ENCODE measurements at regions not wholly inside any gene's neighbourhood (a gene's known extent, or its start where the extent isn't known, plus 50 kb on each side); places are given as distances from the start of the nearest gene placed in this dataset.
A peak's percentile ranks its signal among the peaks of the same experiment; 100 is the strongest.

DNA sequence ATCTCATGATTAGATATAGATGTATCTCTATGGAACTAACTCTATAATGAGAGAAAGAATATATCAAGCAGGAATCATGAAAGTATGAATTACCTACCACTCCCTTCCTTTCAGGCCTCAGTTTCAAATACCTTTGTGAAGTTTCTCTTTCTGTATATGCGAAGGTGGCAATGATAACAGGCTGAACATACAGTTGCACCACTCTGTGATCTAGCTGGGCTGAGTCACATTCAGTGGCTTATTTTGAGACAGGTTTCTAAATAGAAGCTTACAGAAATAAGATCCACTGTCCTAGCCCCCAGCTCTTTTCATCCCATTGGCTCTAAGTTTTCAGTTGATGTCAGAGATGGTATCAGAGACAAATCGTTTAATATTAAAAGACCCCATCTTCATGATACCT lies 662.0 kb downstream of the SLITRK1 start:
- no peak for DNase-seq

DNA sequence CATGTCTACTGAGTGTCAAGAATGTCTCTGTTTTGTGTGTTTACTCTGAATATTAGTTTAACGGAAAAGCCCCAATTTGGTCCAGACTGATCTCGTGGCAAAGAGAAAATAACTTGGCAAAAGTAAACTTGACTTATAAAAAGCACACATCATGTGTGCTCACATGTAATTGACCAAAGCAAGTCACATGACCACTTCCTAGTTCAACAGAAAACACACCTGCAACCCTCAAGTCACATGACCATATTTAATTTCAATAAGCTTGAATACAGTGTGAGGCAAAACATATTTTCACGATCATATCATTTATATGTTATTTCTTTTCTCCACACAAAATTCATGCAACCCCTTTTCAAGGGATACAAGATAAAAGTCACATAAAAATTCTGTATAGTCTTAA lies 662.4 kb downstream of the SLITRK1 start:
- no peak for DNase-seq

DNA sequence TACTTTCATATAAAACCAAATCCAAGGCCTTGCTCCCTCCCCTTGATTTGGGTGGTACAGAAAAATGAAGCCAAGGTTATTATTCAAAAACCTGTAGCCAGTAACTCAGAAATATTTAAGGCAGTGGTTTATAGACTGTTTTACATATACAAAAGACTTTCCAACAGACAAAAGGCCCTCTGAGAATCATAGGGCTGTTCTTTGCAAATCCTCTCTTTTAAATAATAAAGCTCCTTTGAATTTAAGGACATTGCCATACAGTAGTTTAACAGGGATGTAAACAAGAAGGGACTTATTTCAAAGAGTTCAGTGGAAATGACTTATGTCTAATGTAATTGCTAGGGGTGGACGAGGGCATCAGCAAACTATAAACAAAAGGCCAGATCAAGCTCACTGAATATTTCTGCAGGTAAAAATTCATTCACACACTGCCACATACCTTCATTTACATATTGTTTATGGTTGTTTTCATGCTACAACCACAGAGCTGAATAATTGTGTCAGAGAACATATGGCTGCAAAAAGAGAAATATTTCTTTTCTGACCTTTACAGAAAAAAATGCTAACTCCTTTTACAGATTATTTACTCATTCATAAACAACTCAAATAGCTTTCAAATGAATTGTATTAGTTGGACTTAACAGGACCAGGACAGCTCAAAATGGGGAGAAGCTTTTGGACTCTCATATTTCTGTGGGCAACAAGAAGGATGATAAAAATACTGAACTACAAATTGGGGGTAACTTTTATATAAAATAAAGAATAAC lies 665.6 kb downstream of the SLITRK1 start:
- DNase-seq, result no peak

DNA sequence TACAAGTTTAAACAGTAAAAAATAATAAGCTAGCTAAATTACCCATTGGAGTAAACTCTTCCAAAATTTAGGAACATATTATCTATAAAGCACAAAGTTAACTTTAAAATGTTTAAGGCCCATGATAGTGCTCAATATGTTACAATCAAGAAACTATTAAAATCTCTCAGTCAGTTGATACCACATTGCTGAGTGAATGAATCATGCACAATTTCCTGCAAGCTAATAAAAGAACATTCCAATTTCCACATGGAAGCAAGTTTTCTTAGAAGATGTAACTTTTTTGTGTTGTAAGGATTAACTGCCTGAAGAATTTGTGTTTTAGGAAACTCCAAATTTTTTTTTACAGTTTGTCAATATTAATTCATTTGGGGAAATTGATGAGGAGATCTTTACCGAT lies 666.6 kb downstream of the SLITRK1 start:
- no peak for DNase-seq

DNA sequence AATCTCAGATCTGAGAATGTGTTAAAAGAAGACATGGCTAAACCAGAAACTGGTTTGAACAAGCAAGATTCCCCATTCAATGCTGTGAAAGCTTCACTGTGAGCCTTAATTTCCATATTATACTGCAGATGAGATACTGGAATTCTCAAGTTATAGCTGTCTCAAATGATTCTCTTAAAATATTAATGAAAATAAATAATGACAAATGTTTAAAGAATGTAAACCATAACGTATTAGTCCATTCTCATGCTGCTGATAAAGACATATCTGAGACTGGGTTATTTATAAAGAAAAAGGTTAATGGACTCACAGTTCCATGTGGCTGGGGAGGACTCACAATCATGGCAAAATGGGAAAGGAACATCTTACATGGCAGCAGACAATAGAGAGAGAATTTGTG lies 667.8 kb downstream of the SLITRK1 start:
- no peak for DNase-seq

DNA sequence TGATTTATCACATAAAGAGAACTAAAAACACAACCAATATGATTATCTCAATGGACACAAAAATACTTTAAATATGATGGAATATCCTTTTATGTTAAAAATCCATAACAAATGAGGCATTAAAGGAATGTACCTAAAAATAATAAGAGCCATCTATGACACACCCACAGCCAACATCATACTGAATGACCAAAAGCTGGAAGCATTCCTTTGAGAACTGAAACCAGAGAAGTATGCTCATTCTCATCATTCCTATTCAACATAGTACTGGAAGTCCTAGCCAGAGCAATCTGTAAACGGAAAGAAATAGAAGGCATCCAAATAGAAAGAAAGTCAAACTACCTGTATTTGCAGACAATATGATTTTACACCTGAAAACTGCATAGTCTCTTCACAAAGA lies 671.0 kb downstream of the SLITRK1 start:
- DNase-seq, result no peak

DNA sequence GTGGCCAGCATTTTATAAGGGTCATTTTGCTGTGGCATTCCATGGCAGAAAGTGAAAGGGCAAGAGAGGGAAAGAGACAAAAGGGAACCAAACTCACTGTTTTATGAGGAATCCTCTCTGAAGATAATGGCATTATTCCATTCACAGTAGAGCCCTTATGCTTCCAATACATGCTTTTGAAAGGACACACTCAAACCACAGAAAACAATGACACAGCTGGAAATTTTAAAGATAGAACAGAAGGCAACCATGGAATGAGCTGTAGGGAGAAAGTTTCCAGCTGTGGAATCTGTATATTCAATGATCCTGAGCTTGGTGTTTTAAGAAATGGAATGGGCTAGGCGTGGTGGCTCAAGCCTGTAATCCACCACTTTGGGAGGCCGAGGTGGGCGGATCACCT lies 677.4 kb downstream of the SLITRK1 start:
- DNase-seq, result no peak

DNA sequence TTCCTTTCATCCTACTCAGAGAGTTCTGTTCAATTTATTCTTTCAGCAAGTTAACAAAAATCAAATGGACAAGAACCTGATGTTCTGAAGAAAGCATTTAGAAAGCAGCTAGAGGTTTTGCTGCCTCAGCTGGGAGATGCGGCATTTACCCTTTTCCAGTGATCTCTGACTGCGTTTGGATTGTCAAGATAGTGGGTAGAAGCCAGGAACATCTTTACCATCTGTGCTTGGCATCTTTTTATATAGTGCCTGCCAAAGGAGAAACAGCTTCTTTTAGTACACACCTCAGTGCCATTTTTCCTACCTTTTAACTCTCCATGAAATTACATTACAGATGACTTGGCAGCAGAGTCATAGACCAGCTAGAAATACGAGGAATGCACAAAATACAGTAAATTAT lies 680.8 kb downstream of the SLITRK1 start:
- no peak for DNase-seq

DNA sequence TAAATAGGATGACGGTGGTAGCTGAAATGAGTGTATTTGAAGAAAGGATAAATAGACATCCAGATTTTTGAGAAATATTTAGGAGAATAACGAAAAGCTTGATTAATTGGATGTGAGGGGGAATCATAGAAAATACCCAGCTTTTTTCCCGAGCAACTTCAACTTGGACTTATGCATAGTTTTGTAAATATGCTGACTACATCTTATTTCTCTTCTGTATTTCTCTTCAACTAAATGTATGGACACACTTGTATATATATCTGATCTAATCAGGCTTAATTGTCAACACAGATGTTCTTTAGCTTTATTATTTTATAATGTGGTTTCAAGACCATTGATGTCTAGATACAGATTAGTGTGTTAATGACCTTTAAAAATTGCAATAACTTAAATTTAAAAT lies 685.0 kb downstream of the SLITRK1 start:
- no peak for DNase-seq

DNA sequence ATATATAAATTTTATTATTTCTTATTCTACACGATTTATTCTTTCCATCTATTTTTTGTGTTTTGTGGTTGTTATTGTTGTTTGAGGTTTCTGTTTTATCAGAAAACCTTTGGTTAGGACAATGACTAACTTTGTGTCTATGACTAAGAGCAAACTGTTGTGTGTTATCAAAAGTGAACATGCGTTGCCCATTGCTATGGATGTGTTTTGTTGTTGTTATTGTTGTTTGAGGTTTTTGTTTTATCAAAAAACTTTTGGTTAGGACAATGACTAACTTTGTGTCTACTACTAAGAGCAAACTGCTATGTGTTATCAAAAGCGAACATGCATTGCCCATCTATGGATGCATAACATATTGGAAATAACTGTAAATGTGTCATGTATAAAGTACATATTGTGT lies 692.3 kb downstream of the SLITRK1 start:
- no peak for DNase-seq

DNA sequence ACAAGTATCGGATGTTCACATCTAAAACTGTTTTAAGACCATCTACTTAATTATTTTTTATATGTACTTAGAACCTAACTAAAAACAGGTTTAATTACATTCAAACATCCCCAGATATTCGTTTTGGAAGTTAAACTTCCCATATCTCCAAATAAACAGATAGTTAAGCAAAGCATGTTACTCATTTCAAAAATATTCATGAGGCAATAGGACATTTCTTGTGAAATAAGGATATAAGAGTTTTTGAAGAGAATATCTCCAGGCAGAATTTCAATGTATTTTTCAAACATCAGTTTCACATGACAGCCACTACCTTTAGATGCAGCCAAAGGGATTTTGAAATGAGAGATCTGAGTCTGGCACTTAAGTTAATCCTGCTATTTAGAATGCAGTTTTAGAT lies 697.5 kb downstream of the SLITRK1 start:
- DNase-seq, result no peak

DNA sequence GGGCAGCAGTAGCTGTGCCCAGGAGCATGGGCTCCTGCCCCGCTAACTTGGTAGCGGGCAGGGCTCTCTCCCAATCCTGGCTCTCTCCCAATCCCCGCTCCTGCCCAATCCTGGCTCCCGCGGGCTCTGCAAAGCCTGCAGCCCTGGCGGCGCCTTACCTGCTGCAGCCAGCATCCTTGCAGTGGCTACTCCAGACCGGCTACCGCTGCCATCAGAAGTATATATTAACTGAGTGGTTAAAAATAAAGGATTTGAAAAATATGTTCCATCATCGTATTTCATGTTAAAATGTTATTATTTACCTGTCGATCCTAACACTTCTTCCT lies 698.2 kb downstream of the SLITRK1 start:
- DNase-seq, result no peak

DNA sequence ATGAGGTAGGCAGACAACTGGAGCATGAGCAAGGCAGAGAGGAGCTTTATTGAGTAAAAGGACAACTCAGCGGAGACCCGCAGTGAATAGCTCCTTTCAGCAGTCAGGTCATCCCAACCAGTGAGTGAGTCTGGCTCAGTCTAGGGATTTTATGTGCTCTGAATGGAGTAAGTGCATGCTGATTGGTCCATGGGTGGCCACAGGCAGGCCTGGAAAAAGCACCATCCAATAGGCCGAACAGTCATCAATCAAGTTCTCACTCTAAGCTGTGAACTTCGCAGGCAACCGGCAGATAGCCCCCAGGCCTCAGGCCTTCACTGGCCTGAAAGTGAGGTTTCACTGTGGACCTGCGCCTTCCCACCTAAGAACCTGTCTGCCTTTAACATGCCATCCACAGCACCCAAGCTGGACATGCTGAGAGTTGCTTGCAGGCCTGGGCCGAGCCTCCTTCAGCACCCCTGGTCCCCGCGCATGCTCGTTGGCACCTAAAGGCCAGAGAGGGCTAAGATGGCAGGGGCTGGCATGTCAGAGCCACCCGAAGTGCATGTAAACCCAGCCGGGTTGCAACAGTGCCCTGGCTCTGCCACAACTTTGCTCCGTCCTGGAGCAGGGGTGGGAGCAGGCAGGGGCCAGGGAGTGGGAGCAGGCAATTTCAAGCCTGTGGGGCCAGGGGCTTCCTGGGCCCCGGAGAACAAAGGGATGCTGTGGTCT lies 698.7 kb downstream of the SLITRK1 start:
- DNase-seq, result no peak

DNA sequence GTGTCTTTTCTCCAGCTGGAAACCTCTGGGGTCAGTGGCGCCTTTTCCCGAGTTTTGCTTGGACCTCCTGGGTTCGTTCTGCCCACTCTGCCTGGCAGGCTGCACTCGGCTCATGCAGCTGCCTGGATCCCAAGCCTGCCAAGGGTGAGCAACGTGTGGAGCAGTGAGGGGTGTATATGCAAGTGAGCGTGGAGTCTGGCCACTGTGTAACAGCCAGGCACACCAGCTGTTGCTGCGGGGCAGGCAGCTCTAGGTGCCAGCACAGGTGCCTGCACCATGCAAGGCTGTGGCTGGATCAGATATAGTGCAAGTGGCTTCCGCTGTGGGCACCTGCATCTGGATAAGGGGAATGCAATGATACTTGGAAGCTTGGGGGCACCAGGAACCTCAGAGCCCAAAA lies 699.4 kb downstream of the SLITRK1 start:
- DNase-seq, result no peak

DNA sequence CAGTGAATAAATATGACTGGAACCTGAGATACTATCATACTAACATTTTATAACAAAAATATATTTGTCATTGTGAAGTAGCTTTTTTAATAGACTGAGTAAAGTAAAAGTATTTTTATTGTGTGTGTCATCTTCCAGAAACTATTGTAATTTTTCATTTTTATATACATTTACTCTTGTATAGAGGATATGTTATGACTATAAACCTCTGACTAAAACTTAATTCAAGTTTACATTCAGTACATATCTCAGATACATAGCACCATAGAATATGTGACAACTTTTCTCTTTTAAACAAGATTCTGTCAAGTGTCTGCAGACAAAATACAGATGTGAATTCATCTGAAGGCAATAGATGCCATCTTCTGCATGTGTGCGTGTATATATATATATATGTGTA lies 704.3 kb downstream of the SLITRK1 start:
- no peak for DNase-seq

DNA sequence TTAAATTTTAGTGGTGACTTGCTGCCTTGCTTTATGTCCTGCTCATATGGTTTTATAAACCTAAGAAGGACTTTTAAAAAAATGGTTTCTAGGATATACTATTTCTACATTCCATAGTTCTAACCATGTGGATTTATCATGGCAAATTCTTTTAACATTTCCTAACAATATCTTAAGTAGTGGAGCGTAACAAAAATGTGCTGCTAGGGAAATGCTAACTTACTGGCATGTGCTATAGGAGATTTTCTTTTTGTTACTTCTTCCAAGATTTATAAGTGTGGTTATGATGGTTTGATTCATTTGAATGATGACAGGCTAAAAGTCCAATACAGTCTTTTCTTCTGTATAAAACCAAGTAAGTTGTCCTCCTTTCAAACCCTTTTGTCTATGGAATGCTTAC lies 713.7 kb downstream of the SLITRK1 start:
- DNase-seq, result no peak

DNA sequence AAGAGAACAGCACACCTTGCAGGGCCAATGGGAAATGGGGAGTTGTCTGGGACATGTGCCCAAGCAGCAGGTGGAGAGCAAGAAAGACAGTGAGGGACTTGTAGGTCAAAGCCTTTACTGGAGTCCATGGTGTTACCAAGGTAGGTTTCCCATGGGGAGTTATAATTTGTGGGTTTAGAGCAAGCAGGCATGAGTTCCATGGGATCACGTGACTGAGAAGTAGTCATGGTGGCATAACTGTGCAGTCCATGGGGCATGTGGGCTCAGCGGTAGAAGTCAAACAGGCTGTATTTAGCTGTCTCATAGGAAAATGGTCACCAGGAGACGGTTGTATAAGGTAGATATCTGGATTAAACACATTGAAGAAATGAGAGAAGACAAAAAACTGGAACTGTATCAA lies 715.1 kb downstream of the SLITRK1 start:
- no peak for DNase-seq

DNA sequence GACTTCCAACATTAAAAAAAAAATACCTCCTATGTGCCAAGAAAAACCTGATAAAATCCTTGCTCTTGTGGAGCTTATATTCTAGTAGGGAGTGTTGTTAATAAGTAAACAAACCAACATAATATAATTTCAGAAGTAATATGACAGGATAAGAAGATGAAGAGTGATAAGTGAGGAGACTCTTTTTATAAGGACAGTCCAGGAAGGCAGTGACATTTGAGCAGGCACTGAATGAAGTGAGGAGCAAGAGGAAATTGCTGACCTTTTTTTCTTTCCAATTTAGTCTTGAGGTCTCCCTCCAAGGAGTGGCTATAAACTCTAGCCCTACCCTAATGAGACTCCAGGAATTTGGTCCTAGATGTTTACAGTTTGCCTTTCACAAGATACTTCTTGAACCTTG lies 715.7 kb downstream of the SLITRK1 start:
- DNase-seq, result no peak

DNA sequence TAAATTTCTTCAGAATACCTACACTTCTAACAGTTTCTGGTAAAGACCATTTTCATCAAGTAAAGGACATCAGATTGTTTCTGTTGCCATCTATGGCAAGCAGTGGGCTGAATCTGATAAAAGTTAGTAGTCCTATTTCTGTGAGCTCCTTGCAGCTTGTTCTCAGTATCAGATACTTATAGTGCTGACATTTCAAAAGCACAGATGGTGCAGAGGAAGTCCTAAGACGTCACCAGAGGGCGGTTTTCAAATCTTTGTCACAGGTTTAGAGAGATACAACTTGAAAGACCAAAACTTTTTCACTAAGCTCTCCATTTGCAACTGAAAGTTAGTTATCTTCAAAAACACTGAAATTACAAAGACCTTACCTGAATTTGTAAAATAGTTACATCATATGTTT lies 719.8 kb downstream of the SLITRK1 start:
- DNase-seq, result no peak

DNA sequence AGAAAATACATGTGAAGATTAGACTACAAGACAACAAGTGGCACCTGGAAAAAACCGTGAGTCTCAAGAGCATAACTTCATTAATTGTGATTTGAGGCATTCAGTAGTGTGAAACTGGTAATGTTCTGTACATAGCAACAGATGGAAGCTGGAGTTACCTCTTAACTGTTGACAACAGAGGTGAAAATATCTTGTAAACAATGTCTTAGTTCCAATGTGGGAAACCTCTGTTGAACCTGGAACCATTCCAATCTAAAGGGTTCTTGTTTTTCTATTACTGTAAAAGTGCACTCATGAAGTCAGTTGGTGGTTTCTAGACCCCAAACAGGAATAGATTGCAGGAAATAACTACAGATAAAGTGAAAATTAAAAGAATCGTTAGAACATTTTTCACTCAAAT lies 728.4 kb downstream of the SLITRK1 start:
- DNase-seq, result no peak

DNA sequence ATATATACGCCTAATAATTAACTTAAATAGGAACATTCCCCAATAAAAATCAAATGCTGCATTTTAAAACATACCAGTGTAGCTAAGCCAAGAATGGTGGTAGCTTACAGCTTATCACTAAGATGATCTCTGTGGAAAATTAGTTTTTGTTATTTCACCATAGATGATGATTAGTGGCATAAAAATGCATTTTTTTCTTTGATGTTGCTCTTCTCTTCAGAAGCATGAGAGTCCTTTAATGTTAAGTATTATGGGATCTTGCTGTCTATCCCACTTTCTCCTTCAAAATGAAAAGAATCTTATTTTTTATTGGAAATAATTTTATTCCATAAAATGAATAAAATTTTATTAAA lies 731.0 kb downstream of the SLITRK1 start:
- no peak for DNase-seq

DNA sequence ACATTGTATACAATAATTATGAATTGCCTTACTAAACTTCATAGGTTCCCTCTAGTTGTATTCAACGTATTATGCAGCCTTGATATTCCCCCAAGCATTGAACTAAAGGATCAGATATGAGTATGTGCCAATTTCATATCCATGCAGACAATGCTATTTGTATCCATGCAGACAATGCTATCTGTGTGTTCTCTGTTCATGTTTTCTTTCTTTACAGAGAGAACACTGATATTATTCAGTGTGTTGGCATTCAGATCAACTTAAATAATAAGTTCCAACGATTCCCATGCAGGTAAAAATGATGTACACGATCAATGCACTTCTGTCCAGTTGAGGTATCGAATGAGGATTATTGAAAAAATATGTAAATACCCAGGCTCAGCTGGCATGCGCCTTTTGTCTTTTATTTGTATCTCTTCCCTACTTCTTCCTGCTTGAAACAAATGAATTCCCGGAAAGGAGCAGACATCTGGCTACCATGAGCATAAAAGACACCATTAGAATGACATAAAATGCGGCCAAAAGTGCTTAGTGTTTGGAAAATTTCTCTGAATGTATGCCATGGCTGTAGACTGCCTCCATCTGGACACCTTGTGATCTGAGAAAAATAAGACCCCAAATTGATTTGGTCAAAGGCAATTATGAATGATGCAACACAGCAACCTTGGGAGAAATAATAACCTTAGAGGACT lies 731.5 kb downstream of the SLITRK1 start:
- peak in 22 of 56 donors; percentile 1 to 60 (median 12) for DNase-seq

DNA sequence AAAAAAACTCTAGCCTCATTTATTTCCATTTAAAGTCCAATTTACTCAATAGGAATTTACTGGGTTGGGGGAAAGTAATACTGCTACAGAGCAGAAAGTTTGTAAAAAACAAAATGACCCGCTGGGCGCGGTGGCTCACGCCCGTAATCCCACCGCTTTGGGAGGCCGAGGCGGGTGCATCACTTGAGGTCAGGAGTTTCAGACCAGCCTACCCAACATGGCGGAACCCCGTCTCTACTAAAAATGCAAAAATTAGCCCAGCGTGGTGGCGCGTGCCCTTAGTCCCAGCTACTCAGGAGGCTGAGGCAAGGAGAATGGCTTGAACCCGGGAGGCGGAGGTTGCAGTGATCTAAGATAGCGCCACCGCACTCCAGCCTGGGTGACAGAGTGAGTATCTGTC lies 745.6 kb downstream of the SLITRK1 start:
- no peak for DNase-seq

Data from nucleus accumbens (tissue), 56 donors.